Heart right ventricle (tissue), 16 donors: ENCODE measurements at regions not wholly inside any gene's neighbourhood (a gene's known extent, or its start where the extent isn't known, plus 50 kb on each side); places are given as distances from the start of the nearest gene placed in this dataset.

Source experiments
- ATAC-seq, 8 donors: fragments of 200-7000 bp; cut with Tn5 transposase; one replicate each; pipeline ENCODE4 v1.9.1; 2020; ENCODE audit warnings: mild to moderate bottlenecking in 8 of 8, moderate library complexity in 8 of 8, moderate number of reproducible peaks in 1 of 8
- DNase-seq, 2 donors: peaks; one replicate each; pipeline ENCODE4 v3.0.0-alpha.2; 2020
- H3K27ac ChIP-seq, 10 donors: fragments of 200-600 bp; sonication (generic) in 2 of 10; one replicate each; pipeline versions ENCODE4 v1.5.0 to v1.8.0; 2020 to 2022; ENCODE audit warnings: mild to moderate bottlenecking in 3 of 10
- H3K27me3 ChIP-seq, 7 donors: fragments of 200-600 bp; one replicate each; pipeline ENCODE4 v1.8.0; 2021 to 2022; ENCODE audit warnings: mild to moderate bottlenecking in 2 of 7
- H3K36me3 ChIP-seq, 9 donors: fragments of 200-600 bp; sonication (generic) in 1 of 9; one replicate each; pipeline versions ENCODE4 v1.5.0 to v1.8.0; 2020 to 2022; ENCODE audit warnings: mild to moderate bottlenecking in 2 of 9
- H3K4me1 ChIP-seq, 9 donors: fragments of 200-600 bp; sonication (generic) in 1 of 9; one replicate each; pipeline versions ENCODE4 v1.5.0 to v1.8.0; 2020 to 2022; ENCODE audit warnings: mild to moderate bottlenecking in 4 of 9
- H3K4me3 ChIP-seq, 10 donors: fragments of 200-600 bp; sonication (generic) in 2 of 10; one replicate each; pipeline versions ENCODE4 v1.5.0 to v1.8.0; 2020 to 2022; ENCODE audit warnings: mild to moderate bottlenecking in 7 of 10, moderate library complexity in 2 of 10
- H3K9me3 ChIP-seq, 11 donors: fragments of 200-600 bp in 10 of 11; sonication (generic) in 2 of 11; one replicate each; pipeline versions ENCODE4 v1.5.0 to v1.8.0; 2013 to 2022; ENCODE audit warnings: mild to moderate bottlenecking in 2 of 11, control low read depth in 1 of 11, moderate library complexity in 1 of 11
- CTCF ChIP-seq, 9 donors: fragments of 200-600 bp; sonication (generic) in 2 of 9; IDR thresholded peaks; one replicate each; pipeline versions ENCODE4 v1.5.0 to v1.8.0; 2021 to 2022; ENCODE audit warnings: antibody characterized with exemption in 9 of 9, mild to moderate bottlenecking in 5 of 9, moderate library complexity in 1 of 9
- WGBS, 2 donors: extraction: QIAGEN DNeasy Blood & Tissue Kit; methylation state at CpG; one replicate each; pipeline ENCODE4 v1.1.7; 2013; ENCODE audit warnings: inconsistent platforms in 1 of 2; 5-methylcytosine and 5-hydroxymethylcytosine counted together
- intact Hi-C, 10 donors: fragments of 100-400 bp; cut with DNase I; formaldehyde crosslinking; loops; one replicate each; pipeline versions ENCODE4 v1.11.1 to v1.14.2; 2022
- donor health status: Arrhythmogenic right ventricular cardiomyopathy.
- donor health status: ischemic (EF 13 %, LVEDD 7.1; RV severe dilation, severe dysfunction).
- donor health status: healthy with polysubstance abuse.
- donor health status: DM: no; HTN: yes; CAD: no.
- donor health status: DM: no; HTN: no; CAD: no.
- donor health status: ischemic (EF 25% LVEDD 6.9; RV normal size, moderate dysfunction).
- donor health status: ischemic (EF 25% LVEDD 5.7; RV mildly dilated, moderate dysfunction).
- donor health status: healthy.
- donor health status: DM: yes; HTN: yes; CAD: no.
- donor health status: Ischemic cardiomyopathy.
- donor health status: ischemic (EF 35%, LVEDD 5.7; RV mildly dilated, moderate dysfunction).
- donor health status: nonischemic (EF 11% LVEDD 7.7; RV severe dilation, severe dysfunction).
- donor health status: DM: yes; HTN: yes; CAD: no.
- donor health status: PGD.
- donor health status: ischemic (EF 29% LVEDD 5.4; RV normal size, mild dysfunction).
- donor health status: nonischemic (EF 23%, LVEDD 6.1; RV moderate dilation, normal function).

- H3K27me3 ChIP-seq: no peaks in the 10 kb centered on the region
- H3K4me1 ChIP-seq: peaks cover 0 to 69% (median 45%) of the 10 kb centered on the region in 9 donors
- TF ChIP-seq CTCF (IDR thresholded peaks at IDR 0.05): no peak
- peak overlapping the region in 5 of 10 donors; percentile 23 to 34 (median 31) for H3K4me3 ChIP-seq
- H3K9me3 ChIP-seq: no peaks in the 10 kb centered on the region
- ATAC-seq (no peak), DNase-seq (no peak)
- peak overlapping the region; percentile 8 to 80 (median 70) for H3K27ac ChIP-seq
- intact Hi-C loops: loop anchor here in 3 of 10 donors (2.0 to 10.0 kb wide), 4 partner anchors 23 to 143 kb away; no protein-coding TSS in a partner anchor
- 32 to 33% methylated on average over 5 of the region's 5 CpGs for WGBS, 2 donors
- peaks cover 0 to 5% (median 0%) of the 10 kb centered on the region in 9 donors for H3K36me3 ChIP-seq
Measured at GRCh38 chr9:547314-547713, 294.2 kb upstream of the DMRT1 start.

DNA sequence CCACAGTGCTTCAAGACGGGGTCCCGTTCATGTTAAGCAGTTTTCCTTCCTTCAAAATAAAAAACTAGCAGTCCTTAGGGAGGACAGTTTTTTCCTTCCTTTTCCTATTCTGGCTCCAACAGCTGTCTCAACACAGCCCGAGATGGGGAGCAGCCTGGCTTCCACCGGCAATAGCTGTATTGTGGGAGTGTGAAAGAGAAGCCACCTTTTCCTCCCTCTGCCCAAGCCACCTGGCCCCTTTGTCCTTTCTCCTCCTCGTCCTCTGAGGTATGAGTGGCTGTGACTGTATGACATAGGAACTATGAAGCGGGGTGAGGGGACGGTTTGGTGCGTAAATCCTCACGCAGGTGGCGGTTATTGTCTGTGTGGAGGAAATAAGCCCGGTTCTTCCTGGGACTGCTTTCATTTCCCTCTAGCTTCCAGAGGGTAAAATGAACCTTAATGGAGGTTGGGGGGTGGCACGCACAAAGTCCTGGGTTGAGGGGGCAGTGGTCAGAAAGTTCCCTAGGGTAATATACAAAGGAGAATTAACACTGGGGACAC is 292.0 kb upstream of the DMRT1 start:
- Histone ChIP-seq H3K9me3 (no peaks in the 10 kb centered on the region), H3K4me3 (no peak overlapping the region), H3K27me3 (no peaks in the 10 kb centered on the region), H3K27ac (peak overlapping the region in 5 of 10 donors; percentile 49 to 69 (median 57)), H3K36me3 (peaks cover 0 to 5% (median 0%) of the 10 kb centered on the region in 9 donors), H3K4me1 (peaks cover 0 to 76% (median 50%) of the 10 kb centered on the region in 9 donors)
- intact Hi-C loops: loop anchor here in 3 of 10 donors (5.0 to 10.0 kb wide), 3 partner anchors 42 to 145 kb away; no protein-coding TSS in a partner anchor
- TF ChIP-seq CTCF (IDR thresholded peaks at IDR 0.05): no peak
- no peak for DNase-seq
- ATAC-seq: peak in 2 of 8 donors; percentile 8 to 35
- WGBS, 2 donors: 47 to 65% methylated on average over 12 of the region's 12 CpGs

DNA sequence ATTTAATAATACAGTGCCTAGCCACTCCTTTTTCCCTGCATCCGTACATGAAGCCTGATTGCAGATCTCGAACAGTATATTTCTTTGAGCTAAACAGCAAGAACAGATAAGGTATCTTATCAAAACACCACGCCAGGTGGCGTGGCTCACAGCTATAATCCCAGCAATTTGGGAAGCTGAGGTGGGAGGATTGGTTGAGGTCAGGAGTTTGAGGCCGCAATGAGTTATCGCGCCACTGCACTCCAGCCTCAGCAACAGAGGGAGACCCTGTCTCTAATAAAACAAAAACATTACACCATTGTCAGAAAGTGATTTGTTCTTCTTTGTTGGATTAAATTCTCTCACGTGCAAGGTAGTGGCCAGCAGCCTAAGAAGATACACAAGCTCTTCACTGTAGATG is 291.2 kb upstream of the DMRT1 start:
- no peak overlapping the region for H3K4me3 ChIP-seq
- H3K27me3 ChIP-seq: peaks cover 0 to 3% (median 0%) of the 10 kb centered on the region in 7 donors
- peaks cover 0 to 5% (median 0%) of the 10 kb centered on the region in 9 donors for H3K36me3 ChIP-seq
- WGBS, 2 donors: 77 to 82% methylated on average over 8 of the region's 8 CpGs
- H3K27ac ChIP-seq: no peak overlapping the region
- no peak for ATAC-seq
- H3K4me1 ChIP-seq: peaks cover 0 to 70% (median 45%) of the 10 kb centered on the region in 9 donors
- no peaks in the 10 kb centered on the region for H3K9me3 ChIP-seq
- TF ChIP-seq CTCF (IDR thresholded peaks at IDR 0.05): no peak
- intact Hi-C loops: no loop called here
- DNase-seq: no peak

DNA sequence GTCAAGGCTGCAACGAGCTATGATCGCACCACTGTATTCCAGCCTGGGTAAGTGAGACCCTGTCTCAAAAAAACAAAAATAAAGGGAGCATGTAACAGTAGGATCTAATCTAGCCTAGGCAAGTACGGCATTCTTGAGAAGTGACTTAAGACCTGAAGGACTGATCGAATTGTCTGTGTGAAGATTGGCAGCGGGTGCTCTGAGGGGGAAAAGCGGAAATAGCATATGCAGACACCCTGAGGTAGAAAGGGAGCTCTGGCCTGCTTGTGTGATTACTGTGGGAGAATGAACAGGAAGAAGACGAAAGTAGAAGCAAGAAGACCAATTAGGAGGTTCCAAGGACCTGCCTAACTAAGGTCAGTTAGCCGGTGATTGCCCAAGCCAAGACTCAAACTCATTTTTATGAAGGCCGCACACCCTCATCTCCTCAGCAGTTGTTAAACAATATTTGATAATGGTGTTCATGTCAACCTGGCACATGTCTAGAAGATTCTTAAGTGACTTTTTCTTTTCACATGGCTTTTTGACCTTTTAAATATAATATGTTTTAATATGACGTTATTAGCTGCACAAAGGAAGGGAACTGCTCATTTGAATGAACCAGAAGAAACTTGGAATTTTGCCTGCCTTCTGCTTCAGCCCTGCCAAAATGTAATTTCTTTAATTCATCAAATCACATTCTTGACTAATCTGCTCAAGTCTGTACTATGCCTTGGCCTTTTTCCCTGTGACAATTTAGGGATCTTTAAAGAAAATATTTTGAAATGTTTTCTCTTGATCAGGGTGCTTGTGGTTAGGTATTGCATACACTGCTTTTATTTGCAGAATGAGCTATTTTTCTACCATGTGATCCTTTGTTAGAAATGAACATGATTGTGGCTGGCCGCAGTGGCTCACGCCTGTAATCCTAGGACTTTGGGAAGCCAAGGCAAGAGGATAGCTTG is 289.2 kb upstream of the DMRT1 start:
- WGBS, 2 donors: 60 to 66% methylated on average over 12 of the region's 12 CpGs
- Histone ChIP-seq H3K9me3 (no peaks in the 10 kb centered on the region), H3K27me3 (peaks cover 0 to 3% (median 0%) of the 10 kb centered on the region in 7 donors), H3K4me3 (no peak overlapping the region), H3K27ac (peak overlapping the region in 7 of 10 donors; percentile 17 to 51 (median 28)), H3K36me3 (peaks cover 0 to 5% (median 0%) of the 10 kb centered on the region in 9 donors), H3K4me1 (peaks cover 0 to 52% (median 27%) of the 10 kb centered on the region in 9 donors)
- DNase-seq (no peak), ATAC-seq (peak in 4 of 8 donors; percentile 20 to 31 (median 23))
- no peak for TF ChIP-seq CTCF (IDR thresholded peaks at IDR 0.05)
- intact Hi-C loops: loop anchor here in 1 of 10 donors (1.0 kb wide), 1 partner anchor 47 kb away; no protein-coding TSS in a partner anchor
